ENCODE measurements at regions not wholly inside any gene's neighbourhood (a gene's known extent, or its start where the extent isn't known, plus 50 kb on each side); places are given as distances from the start of the nearest gene placed in this dataset.

DNA sequence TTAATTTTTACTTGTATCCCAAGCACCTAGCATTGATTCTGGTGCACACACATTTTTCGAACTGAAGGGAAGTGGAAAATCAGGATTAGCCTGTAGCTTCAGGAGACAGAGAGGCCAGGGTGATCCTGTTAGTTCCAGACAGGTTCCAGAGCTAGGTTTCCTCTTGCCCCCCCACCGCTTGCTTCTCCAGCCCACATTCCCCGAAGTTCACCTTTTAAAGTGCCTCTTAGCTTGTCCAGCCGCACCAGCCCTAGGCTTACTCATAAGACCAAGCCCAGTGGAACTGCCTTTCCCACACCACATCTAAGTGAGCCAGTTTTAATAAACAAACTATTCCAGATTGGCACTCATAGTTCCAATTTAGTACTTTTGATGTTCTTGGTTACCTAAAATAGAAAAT is 898.6 kb upstream of the KLHL29 start:
- Histone ChIP-seq H3K27ac (ENCODE audit: low read depth, low read length) (no peak overlapping the region), H3K9me2 (replicated peaks; ENCODE audit: insufficient read depth, low read length) (no peaks in the 10 kb centered on the region), H4K20me1 (ENCODE audit: low read depth, low read length) (no peaks in the 10 kb centered on the region), H3K4me2 (ENCODE audit: low read depth, low read length, poor library complexity, severe bottlenecking) (no peak overlapping the region), H2AFZ (ENCODE audit: low read depth, low read length, severe bottlenecking) (no peak overlapping the region), H3K9me3 (ENCODE audit: insufficient read depth, low read length) (no peaks in the 10 kb centered on the region), H3K9ac (ENCODE audit: low read length) (no peak overlapping the region), H3K36me3 (ENCODE audit: low read length) (no peaks in the 10 kb centered on the region), H3F3A (ENCODE audit: insufficient read depth) (no peaks in the 10 kb centered on the region), H3K27me3 (ENCODE audit: low read length) (no peaks in the 10 kb centered on the region), H3K4me3 (ENCODE audit: insufficient read depth, low read length, poor library complexity, severe bottlenecking) (no peak overlapping the region), H3K79me2 (ENCODE audit: insufficient read depth, low read length) (no peaks in the 10 kb centered on the region)
- TF ChIP-seq EZH2phosphoT487 (conservative IDR thresholded peaks at IDR 0.05; ENCODE audit: low read length), result no peak
- TF ChIP-seq, protein P1, sequence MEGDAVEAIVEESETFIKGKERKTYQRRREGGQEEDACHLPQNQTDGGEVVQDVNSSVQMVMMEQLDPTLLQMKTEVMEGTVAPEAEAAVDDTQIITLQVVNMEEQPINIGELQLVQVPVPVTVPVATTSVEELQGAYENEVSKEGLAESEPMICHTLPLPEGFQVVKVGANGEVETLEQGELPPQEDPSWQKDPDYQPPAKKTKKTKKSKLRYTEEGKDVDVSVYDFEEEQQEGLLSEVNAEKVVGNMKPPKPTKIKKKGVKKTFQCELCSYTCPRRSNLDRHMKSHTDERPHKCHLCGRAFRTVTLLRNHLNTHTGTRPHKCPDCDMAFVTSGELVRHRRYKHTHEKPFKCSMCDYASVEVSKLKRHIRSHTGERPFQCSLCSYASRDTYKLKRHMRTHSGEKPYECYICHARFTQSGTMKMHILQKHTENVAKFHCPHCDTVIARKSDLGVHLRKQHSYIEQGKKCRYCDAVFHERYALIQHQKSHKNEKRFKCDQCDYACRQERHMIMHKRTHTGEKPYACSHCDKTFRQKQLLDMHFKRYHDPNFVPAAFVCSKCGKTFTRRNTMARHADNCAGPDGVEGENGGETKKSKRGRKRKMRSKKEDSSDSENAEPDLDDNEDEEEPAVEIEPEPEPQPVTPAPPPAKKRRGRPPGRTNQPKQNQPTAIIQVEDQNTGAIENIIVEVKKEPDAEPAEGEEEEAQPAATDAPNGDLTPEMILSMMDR (IDR thresholded peaks at IDR 0.05; ENCODE audit: insufficient read depth, low read length, poor library complexity, severe bottlenecking), result no peak

DNA sequence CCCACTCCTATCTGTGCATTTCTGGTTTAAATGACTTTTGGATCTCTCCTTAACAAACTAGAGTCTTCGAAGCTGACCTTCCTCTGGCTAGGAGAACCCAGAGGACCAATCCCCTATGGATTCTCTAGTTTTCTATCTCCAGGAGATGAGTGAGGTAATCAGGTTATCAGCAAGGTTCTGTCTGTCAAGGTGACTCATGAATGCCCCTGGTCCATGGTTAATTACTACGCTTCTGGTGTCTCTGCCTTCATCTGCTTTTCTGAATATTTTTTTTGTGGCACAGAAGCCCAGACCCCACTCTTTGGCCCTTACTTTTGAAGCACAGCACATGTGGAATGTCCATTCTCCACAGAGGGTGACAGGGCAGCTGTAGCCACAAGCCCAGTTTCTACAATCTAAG is 897.9 kb upstream of the KLHL29 start:
- Histone ChIP-seq H3K4me2 (ENCODE audit: low read depth, low read length, poor library complexity, severe bottlenecking) (no peak overlapping the region), H3K9me3 (ENCODE audit: insufficient read depth, low read length) (no peaks in the 10 kb centered on the region), H3K27ac (ENCODE audit: low read depth, low read length) (no peak overlapping the region), H3K9me2 (replicated peaks; ENCODE audit: insufficient read depth, low read length) (no peaks in the 10 kb centered on the region), H3K36me3 (ENCODE audit: low read length) (no peaks in the 10 kb centered on the region), H2AFZ (ENCODE audit: low read depth, low read length, severe bottlenecking) (no peak overlapping the region), H3K27me3 (ENCODE audit: low read length) (no peaks in the 10 kb centered on the region), H3K9ac (ENCODE audit: low read length) (no peak overlapping the region), H3F3A (ENCODE audit: insufficient read depth) (no peaks in the 10 kb centered on the region), H3K79me2 (ENCODE audit: insufficient read depth, low read length) (no peaks in the 10 kb centered on the region), H4K20me1 (ENCODE audit: low read depth, low read length) (no peaks in the 10 kb centered on the region), H3K4me3 (ENCODE audit: insufficient read depth, low read length, poor library complexity, severe bottlenecking) (no peak overlapping the region)
- no peak for TF ChIP-seq EZH2phosphoT487 (conservative IDR thresholded peaks at IDR 0.05; ENCODE audit: low read length)
- TF ChIP-seq, protein P1 (IDR thresholded peaks at IDR 0.05; ENCODE audit: insufficient read depth, low read length, poor library complexity, severe bottlenecking), result no peak

DNA sequence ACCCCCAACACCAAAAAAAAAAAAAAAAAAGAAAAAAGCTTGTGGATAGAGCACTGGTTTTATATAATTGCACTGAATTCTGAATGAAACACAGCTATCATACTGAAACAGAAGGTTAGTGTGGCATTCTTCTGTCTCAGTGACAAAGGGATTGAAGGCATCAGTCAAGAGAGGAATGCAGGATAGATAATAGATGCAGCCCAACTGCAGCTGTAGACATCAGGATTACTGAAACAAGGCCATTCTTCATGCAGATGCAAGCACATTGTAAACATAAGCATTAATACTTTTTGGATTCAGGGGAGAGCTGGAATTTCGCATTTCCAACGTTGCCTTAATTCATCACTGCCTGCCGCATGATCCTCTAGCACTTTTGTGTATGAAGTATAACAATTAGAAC is 897.4 kb upstream of the KLHL29 start:
- H4K20me1 ChIP-seq (ENCODE audit: low read depth, low read length), result no peaks in the 10 kb centered on the region
- no peak overlapping the region for H3K27ac ChIP-seq (ENCODE audit: low read depth, low read length)

More for the DNA sequence above, 897.4 kb upstream of the KLHL29 start:
- Histone ChIP-seq H3K9me3 (ENCODE audit: insufficient read depth, low read length) (no peaks in the 10 kb centered on the region), H3K4me3 (ENCODE audit: insufficient read depth, low read length, poor library complexity, severe bottlenecking) (no peak overlapping the region), H3K9ac (ENCODE audit: low read length) (no peak overlapping the region), H3K36me3 (ENCODE audit: low read length) (no peaks in the 10 kb centered on the region), H3K79me2 (ENCODE audit: insufficient read depth, low read length) (no peaks in the 10 kb centered on the region), H3K4me2 (ENCODE audit: low read depth, low read length, poor library complexity, severe bottlenecking) (no peak overlapping the region), H3K9me2 (replicated peaks; ENCODE audit: insufficient read depth, low read length) (no peaks in the 10 kb centered on the region), H3F3A (ENCODE audit: insufficient read depth) (no peaks in the 10 kb centered on the region), H3K27me3 (ENCODE audit: low read length) (no peaks in the 10 kb centered on the region), H2AFZ (ENCODE audit: low read depth, low read length, severe bottlenecking) (no peak overlapping the region)
- TF ChIP-seq, protein P1 (IDR thresholded peaks at IDR 0.05; ENCODE audit: insufficient read depth, low read length, poor library complexity, severe bottlenecking), result no peak
- TF ChIP-seq EZH2phosphoT487 (conservative IDR thresholded peaks at IDR 0.05; ENCODE audit: low read length), result no peak
